Transverse colon (tissue), 4 donors: ENCODE measurements at regions not wholly inside any gene's neighbourhood (a gene's known extent, or its start where the extent isn't known, plus 50 kb on each side); places are given as distances from the start of the nearest gene placed in this dataset.

Experiments used
- DNase-seq: peaks from one replicate; pipeline ENCODE4 v3.0.0-alpha.2; 2019
- H3K27ac ChIP-seq, 4 donors: fragments of 200-600 bp; sonication (generic); 2 replicates each; pipeline ENCODE4 v1.5.1; 2016 to 2018; ENCODE audit warnings: inconsistent platforms in 4 of 4
- H3K27me3 ChIP-seq: fragments of 200-600 bp; sonication (generic); 2 replicates; pipeline ENCODE4 v1.5.1; 2017; ENCODE audit warnings: inconsistent platforms
- H3K36me3 ChIP-seq, 4 donors: fragments of 200-600 bp; sonication (generic); 2 replicates each; pipeline ENCODE4 v1.5.1; 2017 to 2019; ENCODE audit warnings: inconsistent platforms in 4 of 4
- H3K4me1 ChIP-seq, 4 donors: fragments of 200-600 bp; sonication (generic); 2 replicates each; pipeline ENCODE4 v1.5.1; 2017 to 2020; ENCODE audit warnings: inconsistent platforms in 4 of 4
- H3K4me3 ChIP-seq, 4 donors: fragments of 200-600 bp; sonication (generic); 1 replicate in 1 of 4; 2 replicates in 3 of 4; pipeline versions ENCODE4 v1.5.1 to v1.6.1; 2017 to 2019; ENCODE audit warnings: inconsistent platforms in 4 of 4
- H3K9me3 ChIP-seq, 2 donors: fragments of 200-600 bp; sonication (generic); 2 replicates each; pipeline ENCODE4 v1.5.1; 2017 to 2019; ENCODE audit warnings: inconsistent platforms in 2 of 2
- EP300 ChIP-seq: sonication (generic); formaldehyde crosslinking; IDR thresholded peaks from one replicate; pipeline ENCODE4 v1.6.1; 2017; ENCODE audit warnings: antibody characterized with exemption, low read depth
- POLR2A ChIP-seq: fragments of 450-650 bp; IDR thresholded peaks from one replicate; pipeline ENCODE4 v1.6.1; 2016; ENCODE audit warnings: antibody characterized with exemption, mild to moderate bottlenecking, moderate library complexity
- POLR2AphosphoS5 ChIP-seq, 3 donors: sonication (generic); formaldehyde crosslinking; IDR thresholded peaks; one replicate each; pipeline ENCODE4 v1.6.1; 2016; ENCODE audit warnings: antibody characterized with exemption in 3 of 3
- WGBS, 2 donors: methylation state at CpG; one replicate each; pipeline ENCODE4 v1.1.5; 2018; ENCODE audit warnings: low coverage in 1 of 2; 5-methylcytosine and 5-hydroxymethylcytosine counted together
- in situ Hi-C, 4 donors: fragments of 200-750 bp; cut with MboI; loops; one replicate each; pipeline versions ENCODE4 v1.15.0 to v1.15.1; 2017; ENCODE audit warnings: low sequenced_read_pairs in 3 of 4, low pct_ligation_motif_present in 1 of 4, low pct_unique_long_range_greater_than_20kb in 1 of 4
- intact Hi-C: fragments of 100-400 bp; cut with DNase I; formaldehyde crosslinking; loops from one replicate; pipeline ENCODE4 v1.15.1; 2023; ENCODE audit warnings: low total_unique reads
- TF ChIP-seq, protein P1 (sequence below), 5 experiments: fragments of 200-600 bp in 3 of 5; fragments of 450-650 bp in 2 of 5; sonication (generic) in 3 of 5; IDR thresholded peaks; 1 replicate in 2 of 5; 2 replicates in 3 of 5; pipeline ENCODE4 v1.5.1; 2016 to 2017; ENCODE audit warnings: antibody characterized with exemption in 5 of 5, inconsistent platforms in 3 of 5, mild to moderate bottlenecking in 2 of 5, moderate library complexity in 1 of 5

DNA sequence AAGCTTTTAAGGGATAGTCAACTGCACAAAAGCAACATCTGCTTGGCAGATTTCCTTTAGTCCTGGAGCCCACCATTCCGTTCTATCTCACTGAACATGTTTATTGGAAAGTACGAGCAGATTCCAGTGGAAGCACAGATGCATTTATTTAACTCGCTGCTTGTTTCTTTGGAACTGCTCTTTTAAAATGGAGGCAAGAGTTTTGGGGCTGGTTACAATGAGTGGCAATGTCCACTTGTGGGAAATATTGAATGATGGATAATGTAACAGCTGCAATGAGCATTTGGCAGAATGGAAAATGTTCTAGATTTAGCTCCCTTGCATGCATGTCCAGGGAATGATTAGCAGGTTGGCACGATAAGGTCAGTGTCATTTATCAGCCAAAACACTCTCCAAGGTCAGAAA lies 163.0 kb downstream of the ATP23 start:
- Histone ChIP-seq H3K4me1 (no peaks in the 10 kb centered on the region), H3K36me3 (no peaks in the 10 kb centered on the region), H3K9me3 (peaks cover 0 to 2% of the 10 kb centered on the region in 2 donors), H3K27me3 (no peaks in the 10 kb centered on the region), H3K4me3 (no peak overlapping the region), H3K27ac (no peak overlapping the region)
- DNase-seq: no peak
- intact Hi-C loops (no loop called here), in situ Hi-C loops (loop anchor here in 1 of 4 donors (25.0 kb wide), 1 partner anchor 92 kb away; no protein-coding TSS in a partner anchor)
- TF ChIP-seq POLR2AphosphoS5 (IDR thresholded peaks at IDR 0.05) (no peak), EP300 (no peak), POLR2A (no peak)
- TF ChIP-seq, protein P1, sequence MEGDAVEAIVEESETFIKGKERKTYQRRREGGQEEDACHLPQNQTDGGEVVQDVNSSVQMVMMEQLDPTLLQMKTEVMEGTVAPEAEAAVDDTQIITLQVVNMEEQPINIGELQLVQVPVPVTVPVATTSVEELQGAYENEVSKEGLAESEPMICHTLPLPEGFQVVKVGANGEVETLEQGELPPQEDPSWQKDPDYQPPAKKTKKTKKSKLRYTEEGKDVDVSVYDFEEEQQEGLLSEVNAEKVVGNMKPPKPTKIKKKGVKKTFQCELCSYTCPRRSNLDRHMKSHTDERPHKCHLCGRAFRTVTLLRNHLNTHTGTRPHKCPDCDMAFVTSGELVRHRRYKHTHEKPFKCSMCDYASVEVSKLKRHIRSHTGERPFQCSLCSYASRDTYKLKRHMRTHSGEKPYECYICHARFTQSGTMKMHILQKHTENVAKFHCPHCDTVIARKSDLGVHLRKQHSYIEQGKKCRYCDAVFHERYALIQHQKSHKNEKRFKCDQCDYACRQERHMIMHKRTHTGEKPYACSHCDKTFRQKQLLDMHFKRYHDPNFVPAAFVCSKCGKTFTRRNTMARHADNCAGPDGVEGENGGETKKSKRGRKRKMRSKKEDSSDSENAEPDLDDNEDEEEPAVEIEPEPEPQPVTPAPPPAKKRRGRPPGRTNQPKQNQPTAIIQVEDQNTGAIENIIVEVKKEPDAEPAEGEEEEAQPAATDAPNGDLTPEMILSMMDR (IDR thresholded peaks at IDR 0.05): no peak
- 73 to 78% methylated on average over 3 to 4 of the region's 4 CpGs for WGBS, 2 donors

DNA sequence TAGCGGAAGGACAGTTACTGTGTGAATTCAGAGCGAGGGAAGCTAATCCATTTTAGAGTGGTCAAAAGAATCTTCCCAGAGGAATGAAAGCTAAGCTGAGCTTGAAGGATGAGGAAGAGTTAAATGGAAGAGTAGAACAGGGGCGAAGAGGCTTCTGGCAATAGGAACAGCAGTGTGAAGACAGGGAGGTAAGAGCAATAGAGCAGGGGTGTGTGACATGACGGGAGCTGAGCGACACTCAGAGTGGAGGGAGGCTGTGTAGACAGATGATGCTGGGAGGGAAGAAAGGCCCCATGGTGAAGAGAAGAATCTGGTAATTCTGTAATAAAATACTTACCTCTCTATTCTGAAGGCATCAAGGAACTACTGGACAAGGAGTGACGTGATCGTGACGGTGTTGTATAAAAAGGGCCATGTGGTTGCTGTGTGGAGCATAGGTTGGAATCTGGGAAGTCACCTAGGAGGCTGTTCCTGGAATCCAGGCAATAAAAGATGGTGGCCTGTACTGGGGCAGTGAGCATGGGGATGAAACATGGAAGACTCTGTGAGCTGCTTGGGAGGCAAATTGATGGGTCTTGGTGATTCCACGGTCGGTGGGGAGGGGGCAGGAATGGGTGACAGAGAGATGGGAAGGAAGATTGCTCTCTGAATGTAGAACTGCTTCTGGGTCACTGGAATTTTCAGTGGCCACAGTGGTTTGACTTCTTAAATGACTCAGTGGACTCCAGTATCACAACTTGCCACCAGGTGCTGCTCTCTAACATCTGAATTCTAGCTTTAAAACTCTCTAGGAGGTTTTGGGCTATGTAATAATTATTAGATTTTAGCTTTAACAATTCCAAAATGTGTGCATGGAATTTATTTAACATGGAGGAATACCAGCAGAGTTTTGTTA lies 164.1 kb downstream of the ATP23 start:
- intact Hi-C loops (no loop called here), in situ Hi-C loops (loop anchor here in 1 of 4 donors (25.0 kb wide), 1 partner anchor 93 kb away; no protein-coding TSS in a partner anchor)
- H3K27ac ChIP-seq: no peak overlapping the region
- no peaks in the 10 kb centered on the region for H3K27me3 ChIP-seq
- no peaks in the 10 kb centered on the region for H3K4me1 ChIP-seq
- H3K4me3 ChIP-seq: no peak overlapping the region
- peaks cover 0 to 2% of the 10 kb centered on the region in 2 donors for H3K9me3 ChIP-seq
- no peaks in the 10 kb centered on the region for H3K36me3 ChIP-seq
- 90 to 94% methylated on average over 9 to 10 of the region's 10 CpGs for WGBS, 2 donors
- TF ChIP-seq POLR2AphosphoS5 (IDR thresholded peaks at IDR 0.05) (no peak), EP300 (no peak), POLR2A (no peak)
- TF ChIP-seq, protein P1 (IDR thresholded peaks at IDR 0.05): no peak
- no peak for DNase-seq

DNA sequence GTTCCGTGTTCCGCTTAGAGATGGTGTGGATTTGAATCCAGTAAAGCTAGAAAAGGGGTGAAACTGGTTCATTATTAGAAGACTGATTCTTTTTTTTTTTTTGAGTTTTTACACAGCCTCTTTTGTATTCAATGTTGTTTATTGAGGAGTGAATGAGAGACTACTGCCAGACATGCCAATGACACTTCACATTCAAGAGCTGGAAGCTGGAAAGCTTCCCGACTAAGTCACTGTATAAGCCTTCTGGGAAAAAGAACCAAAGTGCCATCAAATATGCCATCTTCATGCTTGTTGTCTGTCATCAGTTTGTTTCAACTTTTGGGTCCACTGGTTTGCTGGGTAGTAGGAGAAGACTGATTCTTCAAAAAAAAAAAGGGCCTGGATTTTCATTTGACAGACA lies 164.8 kb downstream of the ATP23 start:
- Histone ChIP-seq H3K9me3 (peaks cover 0 to 2% of the 10 kb centered on the region in 2 donors), H3K4me3 (no peak overlapping the region), H3K36me3 (no peaks in the 10 kb centered on the region), H3K4me1 (no peaks in the 10 kb centered on the region), H3K27ac (no peak overlapping the region), H3K27me3 (no peaks in the 10 kb centered on the region)
- in situ Hi-C loops (loop anchor here in 1 of 4 donors (25.0 kb wide), 1 partner anchor 94 kb away; no protein-coding TSS in a partner anchor), intact Hi-C loops (no loop called here)
- TF ChIP-seq EP300 (no peak), POLR2A (no peak), POLR2AphosphoS5 (IDR thresholded peaks at IDR 0.05) (no peak)
- TF ChIP-seq, protein P1 (IDR thresholded peaks at IDR 0.05): no peak
- no peak for DNase-seq
- 84 to 91% methylated on average over 3 of the region's 3 CpGs for WGBS, 2 donors

DNA sequence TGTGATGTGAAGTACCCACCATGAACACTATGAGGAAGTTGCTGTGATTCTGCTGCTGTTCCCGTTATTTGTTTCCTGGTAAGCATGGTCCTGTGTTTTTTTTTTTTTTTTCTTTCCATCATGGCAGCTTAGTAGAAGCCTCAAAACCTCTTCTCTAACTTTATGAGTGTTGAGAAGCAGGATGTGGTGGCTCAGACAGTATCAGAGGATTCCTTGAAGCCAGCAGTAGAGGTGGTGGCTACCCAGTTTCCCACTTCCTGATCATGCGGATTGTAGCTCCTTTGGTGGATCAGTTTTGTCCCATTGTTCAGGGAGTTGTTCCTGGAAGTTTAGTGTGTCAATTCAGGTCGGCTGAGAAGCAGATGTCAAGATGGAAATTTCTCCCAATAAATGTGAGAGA lies 175.8 kb downstream of the ATP23 start:
- DNase-seq: no peak
- Histone ChIP-seq H3K27me3 (no peaks in the 10 kb centered on the region), H3K36me3 (no peaks in the 10 kb centered on the region), H3K4me1 (no peaks in the 10 kb centered on the region), H3K4me3 (no peak overlapping the region), H3K27ac (no peak overlapping the region), H3K9me3 (no peaks in the 10 kb centered on the region)
- in situ Hi-C loops (loop anchor here in 1 of 4 donors (25.0 kb wide), 1 partner anchor 105 kb away; no protein-coding TSS in a partner anchor), intact Hi-C loops (no loop called here)
- WGBS, 2 donors: 40 to 57% methylated on average over 2 to 3 of the region's 3 CpGs
- TF ChIP-seq POLR2AphosphoS5 (IDR thresholded peaks at IDR 0.05) (no peak), POLR2A (no peak), EP300 (no peak)
- TF ChIP-seq, protein P1 (IDR thresholded peaks at IDR 0.05): no peak
